Mesendoderm (in vitro differentiated cells): ENCODE measurements at regions not wholly inside any gene's neighbourhood (a gene's known extent, or its start where the extent isn't known, plus 50 kb on each side); places are given as distances from the start of the nearest gene placed in this dataset.
A peak's percentile ranks its signal among the peaks of the same experiment; 100 is the strongest.
"Not testable (repeated sequence)": the region's sequence is repeated elsewhere in the genome, so short reads cannot be mapped to it uniquely, and the experiment has no call there.

Source experiments
- DNase-seq: peaks from one replicate; pipeline ENCODE4 v3.0.0; 2013
- H2AK5ac ChIP-seq: 2 replicates; pipeline ENCODE4 v1.6.1; 2013; ENCODE audit warnings: low read length, inconsistent platforms
- H2BK120ac ChIP-seq: 2 replicates; pipeline ENCODE4 v1.6.1; 2013; ENCODE audit warnings: low read depth, mild to moderate bottlenecking, low read length, moderate library complexity, mixed read lengths
- H2BK15ac ChIP-seq: replicated peaks from 2 replicates; pipeline ENCODE4 v1.6.1; 2013; ENCODE audit warnings: low read depth, mild to moderate bottlenecking, moderate library complexity
- H2BK5ac ChIP-seq: 2 replicates; pipeline ENCODE4 v1.6.1; 2013; ENCODE audit warnings: low read length, inconsistent platforms
- H3K18ac ChIP-seq: 2 replicates; pipeline ENCODE4 v1.6.1; 2013; ENCODE audit warnings: mild to moderate bottlenecking, low read length, mixed read lengths
- H3K23ac ChIP-seq: one replicate; pipeline ENCODE4 v1.6.1; 2013; ENCODE audit warnings: low read length
- H3K27ac ChIP-seq: 2 replicates; pipeline ENCODE4 v1.5.1; 2013; ENCODE audit warnings: low read depth, mild to moderate bottlenecking, inconsistent platforms, low read length, moderate library complexity
- H3K27me3 ChIP-seq: 2 replicates; pipeline ENCODE4 v1.6.1; 2013; ENCODE audit warnings: low read length, control low read depth, mild to moderate bottlenecking, inconsistent platforms; ENCODE audit not compliant: insufficient read depth, poor library complexity
- H3K36me3 ChIP-seq: 2 replicates; pipeline ENCODE4 v1.6.1; 2013; ENCODE audit warnings: low read length, inconsistent platforms; ENCODE audit not compliant: control insufficient read depth, insufficient read depth
- H3K4ac ChIP-seq: one replicate; pipeline ENCODE4 v1.6.1; 2013; ENCODE audit warnings: low read depth, mild to moderate bottlenecking, low read length, moderate library complexity
- H3K4me1 ChIP-seq: 2 replicates; pipeline ENCODE4 v1.6.1; 2013; ENCODE audit warnings: low read depth, low read length, inconsistent platforms; ENCODE audit not compliant: control insufficient read depth
- H3K4me2 ChIP-seq: 2 replicates; pipeline ENCODE4 v1.6.1; 2013; ENCODE audit warnings: low read length
- H3K4me3 ChIP-seq: 2 replicates; pipeline ENCODE4 v1.5.1; 2013; ENCODE audit warnings: mild to moderate bottlenecking, low read length
- H3K56ac ChIP-seq: one replicate; pipeline ENCODE4 v1.6.1; 2013; ENCODE audit warnings: low read length
- H3K79me1 ChIP-seq: 2 replicates; pipeline ENCODE4 v1.6.1; 2013; ENCODE audit warnings: low read length, inconsistent platforms
- H3K79me2 ChIP-seq: 2 replicates; pipeline ENCODE4 v1.6.1; 2013; ENCODE audit warnings: mild to moderate bottlenecking, low read length; ENCODE audit not compliant: control insufficient read depth, insufficient read depth
- H3K9ac ChIP-seq: 2 replicates; pipeline ENCODE4 v1.6.1; 2013; ENCODE audit warnings: low read length, inconsistent platforms
- H4K5ac ChIP-seq: one replicate; pipeline ENCODE4 v1.6.1; 2013; ENCODE audit warnings: low read length
- H4K8ac ChIP-seq: one replicate; pipeline ENCODE4 v1.6.1; 2013; ENCODE audit warnings: low read depth, mild to moderate bottlenecking, control low read depth, low read length, moderate library complexity
- WGBS: extraction: QIAGEN DNeasy Blood & Tissue Kit; methylation state at CpG from one replicate; pipeline ENCODE4 v1.1.7; 2013; ENCODE audit warnings: low lambda C conversion rate, missing lambda C conversion rate; ENCODE audit not compliant: insufficient coverage; ENCODE audit errors: extremely low coverage; 5-methylcytosine and 5-hydroxymethylcytosine counted together

DNA sequence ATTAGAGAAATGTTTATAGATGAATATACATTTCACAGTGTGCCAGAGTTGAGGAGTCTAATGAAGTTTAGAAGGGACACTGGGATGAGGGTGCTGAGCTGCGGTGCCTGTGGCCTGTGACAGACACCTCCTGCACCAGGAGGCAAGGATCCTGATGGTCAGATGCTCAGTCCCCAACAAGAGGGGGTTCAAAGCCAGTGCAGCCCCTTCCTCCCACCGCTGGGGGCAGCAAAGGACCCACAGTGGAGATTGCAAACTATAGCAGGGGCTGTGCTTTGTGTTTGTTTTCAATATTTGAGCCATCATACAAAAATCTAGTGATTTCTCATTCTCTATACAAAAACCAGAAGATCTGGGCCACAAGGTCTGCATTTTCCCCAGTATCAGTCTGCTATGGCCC, 170.5 kb upstream of the PLGLB2 start:
- H3K56ac ChIP-seq, H3K4me3 ChIP-seq, H3K23ac ChIP-seq, DNase-seq, H3K4me1 ChIP-seq, H3K4ac ChIP-seq, H3K79me1 ChIP-seq, H3K18ac ChIP-seq, H3K36me3 ChIP-seq, H4K8ac ChIP-seq, H2BK5ac ChIP-seq, H2AK5ac ChIP-seq, H3K27ac ChIP-seq, H3K9ac ChIP-seq, H3K4me2 ChIP-seq, H2BK15ac ChIP-seq, H3K79me2 ChIP-seq, H2BK120ac ChIP-seq, H3K27me3 ChIP-seq, H4K5ac ChIP-seq: not testable (repeated sequence)
- WGBS = no CpG with 5 or more reads among the region's 2 CpGs

DNA sequence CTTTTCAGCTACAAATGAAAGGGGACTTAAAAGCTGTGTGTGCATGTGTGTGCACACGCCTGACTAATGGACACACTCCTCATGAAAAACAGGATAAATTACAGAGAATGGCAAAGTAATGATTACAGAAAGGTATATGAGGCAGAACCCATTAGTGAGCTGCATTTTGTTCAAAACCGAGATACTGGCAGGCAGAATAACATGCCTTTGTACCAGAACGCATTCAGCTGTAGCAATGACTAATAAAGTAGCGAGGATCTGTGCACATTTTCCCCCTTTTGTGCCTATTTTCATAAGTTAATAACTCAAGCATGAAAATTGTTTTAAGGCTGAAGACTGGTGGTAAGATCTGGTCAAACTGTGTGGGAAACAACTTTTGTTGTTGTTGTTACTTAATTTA, 165.7 kb upstream of the PLGLB2 start:
- not testable (repeated sequence) for H3K4me3 ChIP-seq, H3K18ac ChIP-seq, H3K9ac ChIP-seq, H4K8ac ChIP-seq, H3K4ac ChIP-seq, H3K27ac ChIP-seq, H3K23ac ChIP-seq, H3K4me1 ChIP-seq, H3K4me2 ChIP-seq, H4K5ac ChIP-seq, H3K79me1 ChIP-seq, H2AK5ac ChIP-seq, DNase-seq, H2BK120ac ChIP-seq, H3K36me3 ChIP-seq, H3K27me3 ChIP-seq, H3K79me2 ChIP-seq, H3K56ac ChIP-seq, H2BK5ac ChIP-seq, H2BK15ac ChIP-seq
- no CpG with 5 or more reads among the region's 4 CpGs for WGBS

DNA sequence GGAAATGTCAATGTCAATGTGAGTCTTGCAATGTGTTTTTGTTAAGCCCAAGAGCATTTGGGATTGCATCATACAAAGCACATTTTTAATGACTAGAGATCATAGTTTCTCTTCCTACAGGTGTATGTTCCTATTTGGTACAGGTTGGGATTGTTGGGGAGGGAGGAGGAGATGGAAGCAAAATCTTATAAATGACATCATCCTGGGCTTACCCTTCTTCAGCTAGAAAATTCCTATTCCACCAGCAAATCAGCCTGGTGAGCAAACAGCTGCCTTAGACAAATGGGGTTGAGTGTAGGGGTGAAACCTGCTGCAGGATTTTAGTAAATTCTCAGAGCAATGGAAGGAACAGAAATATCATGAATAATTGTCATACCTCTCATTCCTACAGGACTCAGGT, 165.3 kb upstream of the PLGLB2 start:
- H3K4me2 ChIP-seq, H3K9ac ChIP-seq, H3K27ac ChIP-seq, H3K23ac ChIP-seq, H4K5ac ChIP-seq, H4K8ac ChIP-seq, H3K79me1 ChIP-seq, H2BK120ac ChIP-seq, H3K4me1 ChIP-seq, H3K4me3 ChIP-seq, H2BK15ac ChIP-seq, H3K27me3 ChIP-seq, H3K18ac ChIP-seq, H3K36me3 ChIP-seq, H2AK5ac ChIP-seq, H3K4ac ChIP-seq, H2BK5ac ChIP-seq, H3K79me2 ChIP-seq, H3K56ac ChIP-seq: not testable (repeated sequence)
- peak; percentile 11 for DNase-seq

DNA sequence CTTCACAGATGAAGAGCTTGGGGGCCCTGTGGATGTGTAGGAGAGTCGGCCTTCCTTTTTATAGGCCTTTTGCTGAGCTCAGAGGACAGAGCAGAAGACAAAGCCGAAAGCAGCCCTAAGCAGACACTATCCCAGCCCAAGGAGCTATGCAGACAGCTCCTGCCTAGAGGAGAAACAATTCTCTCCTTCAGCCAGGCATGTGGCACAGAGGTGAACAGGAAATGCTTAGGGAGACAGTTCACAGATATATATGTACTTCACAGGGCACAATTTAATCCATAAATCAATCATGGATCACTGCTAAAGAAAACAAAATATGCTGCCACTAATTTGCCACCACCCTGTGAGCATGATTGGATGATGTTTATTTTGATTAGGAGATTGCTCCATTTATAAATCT, 164.5 kb upstream of the PLGLB2 start:
- not testable (repeated sequence) for H2AK5ac ChIP-seq, H3K4me1 ChIP-seq
- no CpG with 5 or more reads among the region's 2 CpGs for WGBS

DNA sequence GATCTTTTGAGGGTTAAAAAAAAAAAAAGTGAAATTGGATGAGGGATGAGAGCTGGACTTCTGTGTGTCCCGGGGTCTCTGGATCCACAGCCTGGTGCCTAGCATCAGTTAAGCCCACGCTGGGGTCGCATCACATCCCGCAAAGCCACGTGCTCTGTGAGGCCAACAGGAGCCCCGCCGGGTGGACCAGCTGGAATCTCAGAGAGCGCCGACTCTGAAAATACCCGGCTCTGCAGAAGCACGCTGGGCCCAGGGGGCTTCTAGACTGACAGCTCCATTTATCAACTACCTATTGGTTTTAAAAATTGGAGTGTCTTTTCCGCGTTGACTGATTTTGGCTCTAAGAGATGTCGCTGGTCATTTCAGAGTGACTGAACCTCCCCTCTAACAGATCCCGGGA, 164.1 kb upstream of the PLGLB2 start:
- H3K9ac ChIP-seq, H3K4me3 ChIP-seq, H3K56ac ChIP-seq, H3K27ac ChIP-seq, H4K8ac ChIP-seq, H4K5ac ChIP-seq, H3K4me2 ChIP-seq, H3K18ac ChIP-seq, H3K4me1 ChIP-seq, H3K23ac ChIP-seq, H3K27me3 ChIP-seq, H3K79me2 ChIP-seq, H2AK5ac ChIP-seq, H2BK120ac ChIP-seq, H3K4ac ChIP-seq, H2BK15ac ChIP-seq, H2BK5ac ChIP-seq, H3K79me1 ChIP-seq, H3K36me3 ChIP-seq: not testable (repeated sequence)
- no CpG with 5 or more reads among the region's 15 CpGs for WGBS
- peak; percentile 1 for DNase-seq

More for the DNA sequence above, 164.5 kb upstream of the PLGLB2 start:
- not testable (repeated sequence) for H3K27me3 ChIP-seq, H3K18ac ChIP-seq, H3K36me3 ChIP-seq, H3K79me1 ChIP-seq, H3K4ac ChIP-seq, H4K8ac ChIP-seq, DNase-seq, H4K5ac ChIP-seq, H2BK15ac ChIP-seq, H3K4me2 ChIP-seq, H2BK5ac ChIP-seq, H3K27ac ChIP-seq, H3K4me3 ChIP-seq, H3K23ac ChIP-seq, H3K56ac ChIP-seq, H2BK120ac ChIP-seq, H3K79me2 ChIP-seq, H3K9ac ChIP-seq

DNA sequence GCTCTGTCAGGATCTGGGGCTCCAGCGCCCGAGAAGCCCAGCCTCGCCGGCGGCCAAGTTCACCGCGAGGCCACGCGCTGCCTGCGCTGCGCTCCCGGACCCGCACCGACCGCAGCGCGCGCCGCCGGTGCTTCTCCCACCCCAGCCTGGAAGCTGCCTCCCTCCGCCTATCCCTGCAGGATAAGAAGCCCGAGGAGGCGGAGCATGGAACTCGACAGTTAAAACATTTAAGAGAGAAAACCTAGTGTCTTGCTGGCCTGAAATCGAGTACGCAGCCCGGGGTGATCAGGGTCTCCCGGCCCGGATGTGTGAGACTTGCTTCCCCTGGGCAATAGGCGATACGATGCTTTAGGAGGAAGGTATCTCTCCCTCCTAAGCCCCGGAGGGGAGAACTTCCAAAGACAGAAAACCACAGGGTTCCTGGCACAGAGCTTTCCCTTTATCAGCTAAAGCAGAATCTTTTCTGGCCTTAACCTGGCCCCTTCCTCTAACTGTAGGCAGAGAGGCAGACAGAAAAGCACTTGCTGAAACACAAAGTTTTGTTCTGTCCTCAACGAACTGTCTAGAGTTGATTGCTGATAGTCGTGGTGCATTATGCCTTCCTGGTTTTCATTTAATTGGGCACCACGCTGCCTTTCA, 163.5 kb upstream of the PLGLB2 start:
- H2BK5ac ChIP-seq, H2AK5ac ChIP-seq, H3K18ac ChIP-seq, H4K5ac ChIP-seq, H3K27ac ChIP-seq, H3K9ac ChIP-seq, H3K79me2 ChIP-seq, H3K27me3 ChIP-seq, H3K36me3 ChIP-seq, H2BK120ac ChIP-seq, H3K4ac ChIP-seq, H4K8ac ChIP-seq, H2BK15ac ChIP-seq, H3K4me1 ChIP-seq, H3K4me2 ChIP-seq, H3K79me1 ChIP-seq, H3K4me3 ChIP-seq, H3K23ac ChIP-seq, H3K56ac ChIP-seq: not testable (repeated sequence)
- peak; percentile 70 for DNase-seq
- no CpG with 5 or more reads among the region's 35 CpGs for WGBS
